GM12878 (cell line): ENCODE measurements at regions not wholly inside any gene's neighbourhood (a gene's known extent, or its start where the extent isn't known, plus 50 kb on each side); places are given as distances from the start of the nearest gene placed in this dataset.

Experiments
- ATAC-seq: fragments of 200-7000 bp; cut with Tn5 transposase; 3 replicates; pipeline ENCODE4 v1.9.1; 2020; ENCODE audit warnings: mild to moderate bottlenecking, moderate library complexity
- BruUV-seq: library from RNA; stranded (reverse); fragments of 400-500 nt; replicated peaks from 2 replicates; lab custom pipeline; 2021; lab: Mats Ljungman, UMichigan
- CTCF ChIA-PET: fragments of 300-600 bp; sonication (Branson Sonifier 250); formaldehyde crosslinking; extraction: SDS; loops from one replicate; lab custom pipeline; 2021; ENCODE audit warnings: inconsistent platforms; lab: Yijun Ruan, JAX
- POLR2A ChIA-PET: fragments of 350-600 bp; formaldehyde crosslinking; extraction: SDS; loops from one replicate; lab custom pipeline; 2021; ENCODE audit warnings: inconsistent platforms; lab: Charles Lee
- RAD21 ChIA-PET: fragments of 300-600 bp; sonication (Branson Sonifier 250); formaldehyde crosslinking; loops from one replicate; lab custom pipeline; 2023; ENCODE audit warnings: antibody characterized with exemption; ENCODE audit not compliant: unreplicated experiment; lab: Charles Lee
- SMC1A ChIA-PET: fragments of 300-600 bp; sonication (Branson Sonifier 250); formaldehyde crosslinking; loops from one replicate; lab custom pipeline; 2023; ENCODE audit not compliant: unreplicated experiment, uncharacterized antibody; lab: Charles Lee
- DNase-seq: peaks from one replicate; pipeline ENCODE4 v3.0.0-alpha.2; 2011; ENCODE audit warnings: low read depth, low spot score
- FAIRE-seq: peaks from 3 replicates; lab custom pipeline; 2011; peaks lifted over from hg19 to GRCh38; lab: Jason Lieb, UNC
- H2AFZ ChIP-seq: 2 replicates; pipeline ENCODE4 v1.6.0; 2011; ENCODE audit warnings: low read depth, low read length, control low read depth; ENCODE audit not compliant: control insufficient read depth
- H3K27ac ChIP-seq: 2 replicates; pipeline ENCODE4 v1.5.1; 2011; ENCODE audit warnings: control low read depth; ENCODE audit not compliant: control insufficient read depth, insufficient read depth
- H3K27me3 ChIP-seq, 2 experiments: replicated peaks in 1 of 2; 2 replicates each; pipeline versions ENCODE4 v1.6.0 to v1.6.1; 2011; ENCODE audit warnings: low read length in 1 of 2; ENCODE audit not compliant: control insufficient read depth in 2 of 2, insufficient read depth in 2 of 2
- H3K36me3 ChIP-seq, 2 experiments: 2 replicates each; pipeline ENCODE4 v1.5.1; 2011; ENCODE audit warnings: low read length in 1 of 2; ENCODE audit not compliant: control insufficient read depth in 2 of 2, insufficient read depth in 2 of 2
- H3K4me1 ChIP-seq: 2 replicates; pipeline ENCODE4 v1.6.1; 2011; ENCODE audit warnings: mild to moderate bottlenecking, low read length, moderate library complexity, mixed read lengths; ENCODE audit not compliant: control insufficient read depth, insufficient read depth
- H3K4me2 ChIP-seq: 2 replicates; pipeline ENCODE4 v1.6.0; 2011; ENCODE audit warnings: control low read depth; ENCODE audit not compliant: control insufficient read depth, insufficient read depth
- H3K4me3 ChIP-seq: fragments of 200-600 bp; sonication (generic); 2 replicates; pipeline ENCODE4 v1.5.1; 2016
- H3K79me2 ChIP-seq: 2 replicates; pipeline ENCODE4 v1.6.0; 2011; ENCODE audit warnings: low read length; ENCODE audit not compliant: control insufficient read depth, insufficient read depth
- H3K9ac ChIP-seq: 2 replicates; pipeline ENCODE4 v1.8.0; 2011; ENCODE audit warnings: low read length, control low read depth, mixed read lengths; ENCODE audit not compliant: control insufficient read depth, insufficient read depth
- H3K9me3 ChIP-seq: replicated peaks from 3 replicates; pipeline ENCODE4 v1.5.1; 2011; ENCODE audit warnings: mild to moderate bottlenecking, low read length; ENCODE audit not compliant: control insufficient read depth, insufficient read depth
- H4K20me1 ChIP-seq: 2 replicates; pipeline ENCODE4 v1.6.0; 2011; ENCODE audit not compliant: control insufficient read depth, insufficient read depth
- ASH2L ChIP-seq: fragments of 300-600, 200-600 bp; sonication (generic); IDR thresholded peaks from 2 replicates; pipeline ENCODE4 v1.6.1; 2017; ENCODE audit warnings: low read depth, mild to moderate bottlenecking, borderline replicate concordance
- CEBPB ChIP-seq, 2 experiments: fragments of 150-350 bp in 1 of 2; IDR thresholded peaks; 2 replicates each; pipeline ENCODE4 v1.6.1; 2012 to 2014; ENCODE audit warnings: low read depth in 2 of 2, low read length in 2 of 2, borderline replicate concordance in 1 of 2, inconsistent platforms in 1 of 2
- DPF2 ChIP-seq: fragments of 450-650 bp; IDR thresholded peaks from 2 replicates; pipeline ENCODE4 v1.6.1; 2017; ENCODE audit warnings: mild to moderate bottlenecking
- ELK1 ChIP-seq: IDR thresholded peaks from 2 replicates; pipeline ENCODE4 v1.6.1; 2012; ENCODE audit warnings: low read depth, low read length, improper control_type of control experiment
- EZH2 ChIP-seq: IDR thresholded peaks from 2 replicates; pipeline ENCODE4 v1.6.1; 2012; ENCODE audit warnings: low read depth, mild to moderate bottlenecking, control low read depth, inconsistent platforms, low read length, borderline replicate concordance; ENCODE audit not compliant: control insufficient read depth
- IKZF2 ChIP-seq, 2 experiments: fragments of 450-650 bp; IDR thresholded peaks; 2 replicates each; pipeline ENCODE4 v1.6.1; 2017; ENCODE audit warnings: mild to moderate bottlenecking in 2 of 2, moderate library complexity in 2 of 2
- MYC ChIP-seq: IDR thresholded peaks from 2 replicates; pipeline ENCODE4 v1.6.1; 2011; ENCODE audit warnings: mild to moderate bottlenecking, low read length, moderate library complexity, inconsistent platforms; ENCODE audit not compliant: insufficient read depth, insufficient replicate concordance, insufficient read length, severe bottlenecking
- NFXL1 ChIP-seq: fragments of 450-650 bp; IDR thresholded peaks from 2 replicates; pipeline ENCODE4 v1.6.1; 2017; ENCODE audit warnings: antibody characterized with exemption, mild to moderate bottlenecking, borderline replicate concordance
- POLR2A ChIP-seq: IDR thresholded peaks from 2 replicates; pipeline ENCODE4 v1.6.1; 2011; ENCODE audit warnings: low read depth, mild to moderate bottlenecking, low read length
- POU2F2 ChIP-seq: IDR thresholded peaks from 3 replicates; pipeline ENCODE4 v1.6.1; 2011; ENCODE audit warnings: low read depth, mild to moderate bottlenecking, low read length, borderline replicate concordance
- SMAD1 ChIP-seq: fragments of 450-650 bp; IDR thresholded peaks from 2 replicates; pipeline ENCODE4 v1.6.1; 2018; ENCODE audit warnings: mild to moderate bottlenecking, low read depth; ENCODE audit not compliant: partially characterized antibody
- SMAD5 ChIP-seq: IDR thresholded peaks from 2 replicates; pipeline ENCODE4 v1.6.1; 2016; ENCODE audit warnings: antibody characterized with exemption, low read depth
- ZNF274 ChIP-seq: IDR thresholded peaks from one replicate; pipeline ENCODE4 v1.8.0; 2011; ENCODE audit not compliant: insufficient read length, insufficient read depth
- WGBS: methylation state at CpG from one replicate; pipeline ENCODE4 v1.1.6; 2016; ENCODE audit warnings: low lambda C conversion rate; ENCODE audit not compliant: insufficient replicate concordance, insufficient coverage; ENCODE audit errors: missing lambda C conversion rate; 5-methylcytosine and 5-hydroxymethylcytosine counted together
- in situ Hi-C: fragments of 300-500 bp; cut with MboI; formaldehyde crosslinking; loops from 9 replicates; pipeline ENCODE4 v1.14.3; 2018; ENCODE audit warnings: mixed read lengths
- intact Hi-C: fragments of 100-400 bp; cut with micrococcal nuclease; formaldehyde crosslinking; loops from one replicate; pipeline ENCODE4 v1.14.2; 2022; ENCODE audit not compliant: unreplicated experiment

GRCh38 chr11:15795378-15795777 lies 561.0 kb downstream of the SOX6 start:
- Histone ChIP-seq H3K4me2 (no peak overlapping the region), H4K20me1 (no peaks in the 10 kb centered on the region), H3K9me3 (no peaks in the 10 kb centered on the region; the same call in 2 of the 3 replicates), H3K36me3 (no peaks in the 10 kb centered on the region), H3K27ac (no peak overlapping the region), H3K9ac (no peak overlapping the region), H3K27me3 (no peaks in the 10 kb centered on the region), H3K4me1 (no peaks in the 10 kb centered on the region; the same call in 1 of the 2 replicates), H3K4me3 (no peak overlapping the region), H3K79me2 (no peaks in the 10 kb centered on the region), H2AFZ (no peak overlapping the region)
- ChIA-PET RAD21 (no interaction called here), POLR2A (no interaction called here), CTCF (no interaction called here), SMC1A (no interaction called here)
- ATAC-seq (no peak), DNase-seq (no peak), FAIRE-seq (no peak)
- no TSS peak for BruUV-seq
- intact Hi-C loops (no loop called here), in situ Hi-C loops (no loop called here)
- TF ChIP-seq ELK1 (no peak), POU2F2 (no peak), CEBPB (IDR thresholded peaks at IDR 0.05; ENCODE audit: borderline replicate concordance in 1 of 2, low read depth in 2 of 2, low read length in 2 of 2) (no peak), SMAD5 (no peak), NFXL1 (no peak), DPF2 (no peak), IKZF2 (IDR thresholded peaks at IDR 0.05) (no peak), POLR2A (no peak), MYC (no peak), ZNF274 (no peak), ASH2L (no peak), SMAD1 (no peak), EZH2 (no peak)
- WGBS = 0% methylated on average over 2 of the region's 2 CpGs
